ENCODE measurements at regions not wholly inside any gene's neighbourhood (a gene's known extent, or its start where the extent isn't known, plus 50 kb on each side); places are given as distances from the start of the nearest gene placed in this dataset.

DNA sequence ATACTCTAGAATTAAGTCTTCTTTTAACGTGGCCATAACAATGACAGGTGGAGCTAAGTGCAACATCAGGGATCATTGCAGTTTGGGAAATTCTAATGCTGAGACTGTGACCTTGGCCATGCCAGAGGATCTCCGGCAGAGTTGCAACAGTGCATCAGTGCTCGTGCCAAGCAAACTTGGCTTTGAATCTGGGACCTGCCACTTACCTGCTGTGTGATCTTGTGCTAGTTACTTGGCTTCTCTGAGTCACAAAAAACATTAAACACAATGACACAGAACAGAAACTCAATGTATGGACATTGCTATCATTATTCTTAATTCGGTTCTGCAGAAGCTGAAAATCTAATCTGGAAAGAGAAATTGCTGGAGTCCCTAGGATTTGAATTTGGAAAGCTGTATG lies 435.5 kb upstream of the CCL2 start:
- no peak for TF ChIP-seq CTCF (IDR thresholded peaks at IDR 0.05)
- TF ChIP-seq POLR2AphosphoS5 (IDR thresholded peaks at IDR 0.05): no peak
- TF ChIP-seq EP300 (IDR thresholded peaks at IDR 0.05): no peak
- no peak for TF ChIP-seq POLR2A (IDR thresholded peaks at IDR 0.05)
